IPS-18c (cell line): ENCODE measurements at regions not wholly inside any gene's neighbourhood (a gene's known extent, or its start where the extent isn't known, plus 50 kb on each side); places are given as distances from the start of the nearest gene placed in this dataset.

Experiments
- H3K4me3 ChIP-seq: 2 replicates; pipeline ENCODE4 v1.7.0; 2013; ENCODE audit warnings: low read depth, mild to moderate bottlenecking, low read length, moderate library complexity; ENCODE audit not compliant: insufficient read depth
- H3K9me3 ChIP-seq: one replicate; pipeline ENCODE4 v1.6.1; 2013; ENCODE audit warnings: mild to moderate bottlenecking, low read length, moderate library complexity; ENCODE audit not compliant: control insufficient read depth, insufficient read depth

GRCh38 chr10:63761243-63761642 lies 240.0 kb downstream of the REEP3 start:
- H3K9me3 ChIP-seq: no peaks in the 10 kb centered on the region
- no peak overlapping the region for H3K4me3 ChIP-seq

- H3K9me3 ChIP-seq: no peaks in the 10 kb centered on the region
- no peak overlapping the region for H3K4me3 ChIP-seq
Measured at GRCh38 chr10:63763744-63764143, 242.5 kb downstream of the REEP3 start.

- no peaks in the 10 kb centered on the region for H3K9me3 ChIP-seq
- H3K4me3 ChIP-seq: no peak overlapping the region
Measured at GRCh38 chr10:63765126-63765525, 243.9 kb downstream of the REEP3 start.

DNA sequence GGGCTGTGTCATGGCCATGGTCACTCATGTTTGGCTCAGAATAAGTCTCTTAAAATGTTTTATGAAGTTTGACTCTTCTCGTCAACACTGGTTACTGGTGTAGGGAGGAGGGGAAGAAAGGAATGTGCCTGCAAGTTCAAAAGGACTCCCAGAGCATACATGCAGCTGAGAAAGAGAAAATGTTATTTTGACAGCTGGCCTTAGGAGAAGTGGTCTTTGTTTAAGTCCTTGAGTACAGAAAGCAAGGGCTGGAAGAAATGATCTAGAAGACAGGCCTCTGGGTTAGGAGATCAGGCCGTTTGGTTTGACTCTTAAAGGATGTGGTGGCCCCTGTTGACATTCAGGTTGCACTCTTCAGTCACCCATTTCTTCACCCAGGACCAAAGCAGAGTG lies 245.5 kb downstream of the REEP3 start:
- H3K4me3 ChIP-seq: no peak overlapping the region
- H3K9me3 ChIP-seq: no peaks in the 10 kb centered on the region

DNA sequence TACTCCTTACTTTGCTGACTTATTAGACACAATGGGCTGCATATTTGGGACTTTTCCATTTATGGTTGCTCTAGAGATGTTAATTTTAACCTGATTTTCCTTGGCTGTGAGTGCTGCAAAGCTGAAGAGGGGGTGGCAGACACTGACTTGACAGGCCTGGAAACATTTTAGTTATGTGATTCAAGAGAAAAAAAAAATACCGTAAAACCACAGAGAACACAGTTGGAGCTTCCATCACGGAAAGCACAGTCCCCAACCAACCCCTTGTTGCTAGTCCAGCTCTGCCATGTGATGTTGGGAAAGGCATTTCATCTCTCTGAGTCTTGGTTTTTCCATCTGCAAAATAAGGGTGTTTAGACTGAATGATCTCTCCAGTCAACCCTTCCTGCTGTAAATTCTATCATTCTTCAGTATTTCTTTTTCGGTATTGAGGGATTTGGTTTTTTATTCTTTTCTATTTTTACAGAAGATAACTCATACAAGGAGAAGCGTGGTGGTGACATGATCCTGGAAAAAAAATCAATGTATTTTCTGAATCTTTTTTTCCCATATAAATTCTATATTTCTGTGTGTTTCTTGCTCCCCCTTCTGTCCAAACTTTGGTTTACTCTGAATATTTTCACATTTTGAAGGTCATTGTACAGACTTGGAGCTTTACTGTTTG lies 246.1 kb downstream of the REEP3 start:
- Histone ChIP-seq H3K4me3 (no peak overlapping the region), H3K9me3 (no peaks in the 10 kb centered on the region)

DNA sequence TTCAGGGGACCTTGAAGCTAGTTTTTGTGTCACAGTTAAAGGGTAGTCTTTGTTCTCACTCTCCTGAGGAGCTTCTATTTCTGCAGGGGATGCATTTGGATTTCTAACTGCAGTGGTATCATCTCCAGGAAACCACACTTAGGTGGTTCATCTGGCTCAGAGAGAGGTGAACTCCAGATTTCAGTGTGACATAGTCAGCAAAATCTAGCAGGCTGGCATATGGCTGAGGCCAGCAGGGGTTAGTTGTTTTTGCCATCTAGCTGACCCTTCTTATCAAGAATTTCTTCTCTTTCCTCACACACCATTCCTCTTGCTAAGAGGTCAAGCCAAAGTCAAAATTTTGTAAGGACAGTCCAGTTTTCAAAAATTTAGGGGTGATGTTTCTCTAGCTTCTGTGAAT lies 248.2 kb downstream of the REEP3 start:
- Histone ChIP-seq H3K9me3 (no peaks in the 10 kb centered on the region), H3K4me3 (no peak overlapping the region)

DNA sequence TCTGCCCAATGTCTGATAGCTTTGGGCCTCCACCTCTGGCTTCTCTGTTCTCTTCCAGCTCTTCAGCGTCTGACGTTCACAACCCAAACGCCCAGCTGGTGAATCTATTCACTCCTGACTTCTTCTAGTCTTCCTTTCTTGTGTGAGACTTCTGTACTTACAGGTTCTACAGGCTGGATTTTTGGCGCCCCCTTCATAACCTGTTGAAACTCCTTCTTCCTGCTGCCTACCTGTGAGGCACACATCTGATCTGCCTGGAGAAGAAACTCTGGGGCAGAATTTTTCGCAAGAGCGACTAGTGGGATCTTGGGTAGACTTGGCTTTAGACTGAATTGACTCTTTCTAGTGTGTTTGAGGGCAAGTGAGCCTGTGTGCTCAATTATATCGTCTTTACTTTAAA lies 249.3 kb downstream of the REEP3 start:
- H3K4me3 ChIP-seq: no peak overlapping the region
- no peaks in the 10 kb centered on the region for H3K9me3 ChIP-seq

DNA sequence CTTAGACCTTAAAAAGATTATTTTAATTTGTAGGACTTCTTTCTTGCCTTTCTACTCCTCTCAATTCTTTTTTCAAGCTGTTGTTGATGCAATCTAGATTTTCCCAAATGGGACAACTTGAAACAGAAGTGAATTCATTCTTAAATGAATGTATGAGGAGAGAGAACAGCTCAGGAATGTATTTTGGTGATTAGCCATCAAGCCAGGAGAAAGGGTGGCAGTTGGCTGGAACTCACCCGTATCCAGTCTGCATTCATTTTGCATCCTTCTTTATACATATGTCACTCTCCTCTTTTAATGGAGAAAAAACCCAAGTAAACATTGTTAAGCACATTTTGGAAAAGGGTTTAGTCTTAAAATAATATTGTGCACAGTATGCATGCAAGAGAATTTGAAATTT lies 251.3 kb downstream of the REEP3 start:
- Histone ChIP-seq H3K4me3 (no peak overlapping the region), H3K9me3 (no peaks in the 10 kb centered on the region)

DNA sequence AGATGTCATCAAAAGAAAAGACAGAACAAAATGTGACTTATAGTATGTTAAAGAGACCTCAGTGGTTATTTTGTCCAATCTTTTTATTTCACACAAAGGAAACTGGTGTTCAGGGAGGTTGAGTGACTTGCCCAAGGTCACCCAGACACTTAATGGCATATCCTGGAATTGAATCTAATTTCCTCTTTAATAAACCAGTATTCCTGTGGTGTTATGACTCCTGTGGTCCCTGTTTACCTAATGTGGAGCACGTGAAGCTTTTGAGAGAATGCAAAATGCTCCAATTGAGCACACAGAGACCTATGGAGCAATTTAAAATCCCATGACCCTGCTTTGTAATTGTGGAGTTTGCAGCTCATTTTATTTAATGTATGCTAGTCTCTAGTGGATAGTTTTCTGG lies 251.9 kb downstream of the REEP3 start:
- H3K4me3 ChIP-seq: no peak overlapping the region

DNA sequence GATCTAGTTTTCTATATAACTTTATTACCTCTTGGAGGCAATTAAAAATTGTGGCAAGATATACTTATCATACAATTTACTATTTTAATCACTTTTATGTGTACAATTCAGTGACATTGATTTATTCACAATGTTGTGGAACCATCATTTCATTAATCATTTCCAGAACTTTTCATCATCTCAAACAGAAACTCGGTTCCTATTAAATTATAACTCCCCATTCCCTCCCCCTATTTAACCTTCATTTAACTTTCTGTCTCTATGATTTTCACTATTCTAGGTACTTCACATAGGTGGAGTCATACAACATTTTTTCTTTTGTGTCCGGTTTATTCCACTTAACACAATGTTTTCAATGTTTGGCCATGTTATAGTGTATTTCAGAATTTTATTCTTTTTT lies 252.8 kb downstream of the REEP3 start:
- Histone ChIP-seq H3K9me3 (no peaks in the 10 kb centered on the region), H3K4me3 (no peak overlapping the region)

More for the DNA sequence above, 251.9 kb downstream of the REEP3 start:
- H3K9me3 ChIP-seq: no peaks in the 10 kb centered on the region

DNA sequence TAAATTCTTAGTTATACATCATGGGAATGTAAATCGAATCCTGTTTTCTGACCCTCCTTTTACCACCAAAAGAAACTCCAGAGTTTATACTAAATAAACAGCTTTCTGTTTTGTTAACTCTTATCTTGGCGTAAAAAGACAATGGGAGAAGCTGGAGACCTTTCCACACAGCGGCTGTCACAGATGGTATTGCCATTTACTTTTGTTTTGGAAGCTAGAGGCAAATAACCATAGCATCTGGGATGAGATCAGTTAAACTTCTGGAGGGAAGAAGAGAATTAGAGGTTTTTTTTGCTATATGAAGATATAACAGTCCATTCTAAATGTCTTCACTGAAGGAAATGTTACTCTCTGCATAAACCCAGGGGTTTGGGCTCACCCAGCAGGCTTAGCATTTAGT lies 258.9 kb downstream of the REEP3 start:
- no peak overlapping the region for H3K4me3 ChIP-seq
- H3K9me3 ChIP-seq: no peaks in the 10 kb centered on the region

DNA sequence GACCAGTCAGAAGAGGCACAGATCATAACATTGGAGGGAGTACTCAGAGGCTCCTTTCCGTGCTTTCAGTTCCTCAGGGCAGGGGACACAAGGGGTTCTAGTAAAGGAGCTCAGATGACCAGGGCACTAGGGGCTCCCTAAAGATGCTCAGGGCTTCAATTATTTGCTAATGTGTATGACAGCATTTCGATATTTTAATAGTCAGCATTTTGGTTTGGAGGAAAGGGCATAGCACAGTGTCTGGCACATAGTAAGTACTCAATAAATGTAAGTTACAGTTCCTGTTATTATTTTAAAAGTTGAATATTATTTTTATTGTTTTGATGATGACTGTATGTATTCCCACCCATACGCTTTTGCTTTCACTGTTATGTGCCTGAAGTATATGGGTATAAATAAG lies 260.0 kb downstream of the REEP3 start:
- H3K4me3 ChIP-seq: no peak overlapping the region

GRCh38 chr10:63783882-63784281 lies 262.7 kb downstream of the REEP3 start:
- Histone ChIP-seq H3K9me3 (no peaks in the 10 kb centered on the region), H3K4me3 (no peak overlapping the region)

More for the DNA sequence above, 260.0 kb downstream of the REEP3 start:
- no peaks in the 10 kb centered on the region for H3K9me3 ChIP-seq

- no peak overlapping the region for H3K4me3 ChIP-seq
- H3K9me3 ChIP-seq: no peaks in the 10 kb centered on the region
Measured at GRCh38 chr10:63788152-63788821, 267.1 kb downstream of the REEP3 start.

- H3K4me3 ChIP-seq: no peak overlapping the region
- H3K9me3 ChIP-seq: no peaks in the 10 kb centered on the region
Measured at GRCh38 chr10:63795094-63795860, 274.1 kb downstream of the REEP3 start.

DNA sequence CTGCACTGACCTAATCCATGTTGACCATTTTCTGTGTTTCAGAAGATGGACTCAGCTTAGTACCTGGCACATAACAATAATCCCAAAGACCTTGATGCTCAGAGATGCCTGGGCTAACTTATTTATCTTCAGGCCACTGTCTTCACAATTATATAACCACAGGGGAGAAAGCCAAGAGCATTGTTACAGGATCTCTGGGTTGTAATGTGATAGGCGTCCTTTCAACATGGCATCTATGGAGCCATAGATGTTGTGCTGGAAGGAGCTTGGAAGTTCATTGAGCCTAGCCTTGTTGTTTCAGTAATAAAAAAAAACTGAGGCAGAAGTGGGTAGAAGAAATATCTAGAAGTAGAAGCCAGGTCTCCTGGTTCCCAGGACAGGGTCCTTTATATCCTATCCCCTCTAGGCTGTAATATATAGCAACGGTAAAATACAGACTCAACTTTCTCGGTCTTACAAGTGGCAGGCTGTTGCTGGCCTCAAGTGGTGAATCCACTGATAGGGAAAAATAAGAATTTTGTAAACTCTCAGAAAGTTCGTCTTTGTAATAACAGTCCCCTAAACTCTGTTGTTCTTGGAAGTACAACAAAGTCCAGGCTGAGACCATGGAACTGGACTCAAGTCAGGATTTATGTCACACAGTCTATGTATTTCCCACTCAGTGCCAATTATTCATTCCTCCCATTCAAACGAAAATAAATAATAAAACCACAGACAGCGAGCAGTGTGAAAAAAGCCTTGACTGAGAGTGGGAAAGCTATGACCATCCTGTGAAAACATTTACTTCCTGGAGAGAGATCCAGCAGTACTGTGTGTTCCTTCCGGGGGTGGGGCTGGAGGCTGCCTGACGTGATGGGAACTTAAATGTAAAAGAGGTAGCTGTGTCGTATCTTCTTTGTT lies 277.6 kb downstream of the REEP3 start:
- no peak overlapping the region for H3K4me3 ChIP-seq
- H3K9me3 ChIP-seq: no peaks in the 10 kb centered on the region

DNA sequence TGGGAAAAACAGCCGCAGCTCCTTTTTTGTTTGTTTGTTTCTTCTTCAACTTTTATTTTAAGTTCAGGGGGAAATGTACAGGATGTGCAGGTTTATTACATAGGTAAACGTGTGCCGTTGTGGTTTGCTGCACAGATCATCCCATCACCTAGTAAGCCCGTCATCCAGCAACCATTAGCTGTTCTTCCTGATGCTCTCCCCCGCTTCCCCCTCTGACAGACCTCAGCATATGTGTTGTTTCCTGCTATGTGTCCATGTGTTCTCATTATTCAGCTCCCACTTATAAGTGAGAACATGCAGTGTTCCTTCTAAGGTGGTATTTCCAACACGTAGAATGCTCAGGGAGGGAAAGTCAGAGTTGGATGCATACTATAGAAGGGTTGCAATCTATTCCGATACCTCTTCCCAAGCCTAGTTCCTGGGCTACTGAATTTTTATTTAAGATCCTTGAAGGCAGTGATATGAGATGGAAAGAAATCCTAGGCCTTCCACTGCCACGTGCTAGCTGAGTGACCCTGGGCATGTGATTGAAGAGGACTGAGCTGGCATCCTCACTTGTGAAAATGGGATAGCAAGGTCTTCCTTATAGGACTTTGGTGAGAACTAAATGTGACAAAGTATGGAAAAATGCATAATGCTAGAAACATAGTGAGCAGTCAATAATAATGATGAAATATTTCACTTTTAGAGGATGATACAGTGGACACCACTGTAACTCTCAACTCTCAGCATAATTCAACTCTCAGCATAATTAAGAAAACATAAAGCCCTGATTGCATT lies 278.5 kb downstream of the REEP3 start:
- Histone ChIP-seq H3K4me3 (no peak overlapping the region), H3K9me3 (no peaks in the 10 kb centered on the region)
